Subcutaneous abdominal adipose tissue (tissue), 5 donors: ENCODE measurements at regions not wholly inside any gene's neighbourhood (a gene's known extent, or its start where the extent isn't known, plus 50 kb on each side); places are given as distances from the start of the nearest gene placed in this dataset.

ENCODE experiments used
- H3K27ac ChIP-seq: one replicate; pipeline ENCODE4 v1.7.0; 2013; ENCODE audit warnings: low read depth, mild to moderate bottlenecking, inconsistent platforms, low read length, moderate library complexity
- H3K27me3 ChIP-seq, 5 donors: one replicate each; pipeline ENCODE4 v1.7.0; 2013; ENCODE audit warnings: low read length in 5 of 5, inconsistent platforms in 1 of 5; ENCODE audit not compliant: control insufficient read depth in 5 of 5, insufficient read depth in 4 of 5
- H3K36me3 ChIP-seq, 5 donors: one replicate each; pipeline ENCODE4 v1.7.0; 2013; ENCODE audit warnings: low read length in 5 of 5; ENCODE audit not compliant: control insufficient read depth in 5 of 5, insufficient read depth in 5 of 5
- H3K4me1 ChIP-seq, 5 donors: one replicate each; pipeline ENCODE4 v1.7.0; 2013; ENCODE audit warnings: low read length in 5 of 5, mild to moderate bottlenecking in 3 of 5, moderate library complexity in 1 of 5; ENCODE audit not compliant: control insufficient read depth in 5 of 5, insufficient read depth in 5 of 5
- H3K4me3 ChIP-seq, 5 donors: one replicate each; pipeline ENCODE4 v1.7.0; 2013; ENCODE audit warnings: low read length in 5 of 5, low read depth in 1 of 5
- H3K9ac ChIP-seq, 5 donors: one replicate each; pipeline ENCODE4 v1.7.0; 2013; ENCODE audit warnings: low read length in 5 of 5, mild to moderate bottlenecking in 4 of 5, moderate library complexity in 3 of 5
- H3K9me3 ChIP-seq, 5 donors: one replicate each; pipeline ENCODE4 v1.7.0; 2013; ENCODE audit warnings: low read length in 5 of 5; ENCODE audit not compliant: control insufficient read depth in 5 of 5
- donor health status: healthy.
- donor health status: healthy.
- donor health status: healthy.
- donor health status: healthy.
- donor health status: healthy.

- Histone ChIP-seq H3K27ac (no peak overlapping the region), H3K4me3 (no peak overlapping the region), H3K9me3 (no peaks in the 10 kb centered on the region)
Observed at GRCh38 chr17:62125307-62125706, 60.2 kb upstream of the MED13 start.

GRCh38 chr17:62121025-62121730, 56.1 kb upstream of the MED13 start:
- no peaks in the 10 kb centered on the region for H3K36me3 ChIP-seq
- peaks cover 0 to 7% (median 5%) of the 10 kb centered on the region in 5 donors for H3K27me3 ChIP-seq
- no peak overlapping the region for H3K27ac ChIP-seq
- no peak overlapping the region for H3K4me3 ChIP-seq
- no peaks in the 10 kb centered on the region for H3K4me1 ChIP-seq
- H3K9ac ChIP-seq, result no peak overlapping the region
- no peaks in the 10 kb centered on the region for H3K9me3 ChIP-seq

More at GRCh38 chr17:62125307-62125706, 60.2 kb upstream of the MED13 start:
- Histone ChIP-seq H3K27me3 (peaks cover 0 to 7% (median 5%) of the 10 kb centered on the region in 5 donors), H3K36me3 (no peaks in the 10 kb centered on the region), H3K4me1 (no peaks in the 10 kb centered on the region), H3K9ac (no peak overlapping the region)

GRCh38 chr17:62119373-62119772, 54.3 kb upstream of the MED13 start:
- Histone ChIP-seq H3K9me3 (no peaks in the 10 kb centered on the region), H3K36me3 (no peaks in the 10 kb centered on the region), H3K27ac (no peak overlapping the region), H3K4me3 (no peak overlapping the region), H3K9ac (no peak overlapping the region), H3K27me3 (no peaks in the 10 kb centered on the region), H3K4me1 (no peaks in the 10 kb centered on the region)
